ENCODE measurements at regions not wholly inside any gene's neighbourhood (a gene's known extent, or its start where the extent isn't known, plus 50 kb on each side); places are given as distances from the start of the nearest gene placed in this dataset.

GRCh38 chr3:83150896-83151295 is 1389.5 kb upstream of the GBE1 start:
- Histone ChIP-seq H2BK5ac (ENCODE audit: low read depth, low read length, poor library complexity, severe bottlenecking) (no peak overlapping the region), H3K4me1 (ENCODE audit: control insufficient read depth, insufficient read depth, low read depth, low read length) (no peaks in the 10 kb centered on the region), H2BK12ac (ENCODE audit: low read length in 2 of 2) (no peak overlapping the region), H3K23ac (ENCODE audit: low read length in 2 of 2) (no peak overlapping the region), H3K79me1 (replicated peaks; ENCODE audit: low read length, poor library complexity, severe bottlenecking) (no peaks in the 10 kb centered on the region), H2AK5ac (ENCODE audit: low read length, severe bottlenecking) (no peak overlapping the region), H3K9ac (ENCODE audit: low read length) (no peak overlapping the region), H2BK120ac (ENCODE audit: low read depth, low read length) (no peak overlapping the region), H4K8ac (ENCODE audit: low read length) (no peak overlapping the region), H3K9me3 (ENCODE audit: control insufficient read depth, low read length) (peaks cover 2% of the 10 kb centered on the region), H2BK15ac (ENCODE audit: low read depth, poor library complexity, severe bottlenecking) (no peak overlapping the region), H3K18ac (ENCODE audit: low read depth in 1 of 2, low read length in 2 of 2) (no peak overlapping the region), H3K4ac (ENCODE audit: low read depth in 1 of 2, low read length in 2 of 2) (no peak overlapping the region), H2AFZ (ENCODE audit: low read depth, low read length) (no peak overlapping the region), H3K27ac (ENCODE audit: low read length, poor library complexity, severe bottlenecking) (no peak overlapping the region), H3K4me2 (ENCODE audit: low read length, poor library complexity, severe bottlenecking) (no peak overlapping the region), H3K27me3 (ENCODE audit: control insufficient read depth in 1 of 2, insufficient read depth in 1 of 2, low read length in 2 of 2) (no peaks in the 10 kb centered on the region), H3K36me3 (ENCODE audit: control insufficient read depth in 1 of 2, insufficient read depth in 2 of 2, low read depth in 1 of 2, low read length in 2 of 2) (no peaks in the 10 kb centered on the region), H3K14ac (ENCODE audit: low read length in 2 of 2) (no peak overlapping the region), H3K4me3 (ENCODE audit: insufficient read depth in 1 of 2, low read depth in 1 of 2, low read length in 2 of 2) (no peak overlapping the region), H4K91ac (ENCODE audit: low read length) (no peak overlapping the region)
- no CpG with 5 or more reads among the region's 2 CpGs for WGBS
- DNase-seq: no peak

- H3K4me2 ChIP-seq (ENCODE audit: low read length, poor library complexity, severe bottlenecking): no peak overlapping the region
- H3K4me1 ChIP-seq (ENCODE audit: control insufficient read depth, insufficient read depth, low read depth, low read length): no peaks in the 10 kb centered on the region
- no peak overlapping the region for H2BK12ac ChIP-seq (ENCODE audit: low read length in 2 of 2)
- no peak overlapping the region for H3K27ac ChIP-seq (ENCODE audit: low read length, poor library complexity, severe bottlenecking)
- H3K18ac ChIP-seq (ENCODE audit: low read depth in 1 of 2, low read length in 2 of 2): no peak overlapping the region
- H2BK5ac ChIP-seq (ENCODE audit: low read depth, low read length, poor library complexity, severe bottlenecking): no peak overlapping the region
- H3K9me3 ChIP-seq (ENCODE audit: control insufficient read depth, low read length): no peaks in the 10 kb centered on the region
- no peak overlapping the region for H2AK5ac ChIP-seq (ENCODE audit: low read length, severe bottlenecking)
- WGBS: no CpG with 5 or more reads among the region's 2 CpGs
- H2BK120ac ChIP-seq (ENCODE audit: low read depth, low read length): no peak overlapping the region
- DNase-seq: no peak
- H2AFZ ChIP-seq (ENCODE audit: low read depth, low read length): no peak overlapping the region
- no peak overlapping the region for H3K14ac ChIP-seq (ENCODE audit: low read length in 2 of 2)
- H3K9ac ChIP-seq (ENCODE audit: low read length): no peak overlapping the region
- H3K79me1 ChIP-seq (replicated peaks; ENCODE audit: low read length, poor library complexity, severe bottlenecking): no peaks in the 10 kb centered on the region
- H3K23ac ChIP-seq (ENCODE audit: low read length in 2 of 2): no peak overlapping the region
- no peak overlapping the region for H3K4ac ChIP-seq (ENCODE audit: low read depth in 1 of 2, low read length in 2 of 2)
- H2BK15ac ChIP-seq (ENCODE audit: low read depth, poor library complexity, severe bottlenecking): no peak overlapping the region
- no peak overlapping the region for H4K91ac ChIP-seq (ENCODE audit: low read length)
- no peaks in the 10 kb centered on the region for H3K36me3 ChIP-seq (ENCODE audit: control insufficient read depth in 1 of 2, insufficient read depth in 2 of 2, low read depth in 1 of 2, low read length in 2 of 2)
- no peaks in the 10 kb centered on the region for H3K27me3 ChIP-seq (ENCODE audit: control insufficient read depth in 1 of 2, insufficient read depth in 1 of 2, low read length in 2 of 2)
- no peak overlapping the region for H4K8ac ChIP-seq (ENCODE audit: low read length)
- no peak overlapping the region for H3K4me3 ChIP-seq (ENCODE audit: insufficient read depth in 1 of 2, low read depth in 1 of 2, low read length in 2 of 2)
Measured at GRCh38 chr3:83140983-83141382, 1379.5 kb upstream of the GBE1 start.

- Histone ChIP-seq H3K4ac (ENCODE audit: low read depth in 1 of 2, low read length in 2 of 2) (no peak overlapping the region), H2AK5ac (ENCODE audit: low read length, severe bottlenecking) (no peak overlapping the region), H2BK120ac (ENCODE audit: low read depth, low read length) (no peak overlapping the region), H2BK15ac (ENCODE audit: low read depth, poor library complexity, severe bottlenecking) (no peak overlapping the region), H2BK12ac (ENCODE audit: low read length in 2 of 2) (no peak overlapping the region), H3K79me1 (replicated peaks; ENCODE audit: low read length, poor library complexity, severe bottlenecking) (no peaks in the 10 kb centered on the region), H2BK5ac (ENCODE audit: low read depth, low read length, poor library complexity, severe bottlenecking) (no peak overlapping the region), H3K36me3 (ENCODE audit: control insufficient read depth in 1 of 2, insufficient read depth in 2 of 2, low read depth in 1 of 2, low read length in 2 of 2) (no peaks in the 10 kb centered on the region), H2AFZ (ENCODE audit: low read depth, low read length) (no peak overlapping the region), H3K4me2 (ENCODE audit: low read length, poor library complexity, severe bottlenecking) (no peak overlapping the region), H3K27ac (ENCODE audit: low read length, poor library complexity, severe bottlenecking) (no peak overlapping the region), H3K18ac (ENCODE audit: low read depth in 1 of 2, low read length in 2 of 2) (no peak overlapping the region), H3K9me3 (ENCODE audit: control insufficient read depth, low read length) (no peaks in the 10 kb centered on the region), H3K14ac (ENCODE audit: low read length in 2 of 2) (no peak overlapping the region), H3K27me3 (ENCODE audit: control insufficient read depth in 1 of 2, insufficient read depth in 1 of 2, low read length in 2 of 2) (no peaks in the 10 kb centered on the region), H4K91ac (ENCODE audit: low read length) (no peak overlapping the region), H3K9ac (ENCODE audit: low read length) (no peak overlapping the region), H3K4me3 (ENCODE audit: insufficient read depth in 1 of 2, low read depth in 1 of 2, low read length in 2 of 2) (no peak overlapping the region), H3K23ac (ENCODE audit: low read length in 2 of 2) (no peak overlapping the region), H4K8ac (ENCODE audit: low read length) (no peak overlapping the region), H3K4me1 (ENCODE audit: control insufficient read depth, insufficient read depth, low read depth, low read length) (no peaks in the 10 kb centered on the region)
- DNase-seq: no peak
- WGBS: 98% methylated on average over 3 of the region's 5 CpGs
Measured at GRCh38 chr3:83131236-83131635, 1369.8 kb upstream of the GBE1 start.

GRCh38 chr3:83122774-83123350 is 1361.4 kb upstream of the GBE1 start:
- H3K36me3 ChIP-seq (ENCODE audit: control insufficient read depth in 1 of 2, insufficient read depth in 2 of 2, low read depth in 1 of 2, low read length in 2 of 2): no peaks in the 10 kb centered on the region
- no peak overlapping the region for H2BK5ac ChIP-seq (ENCODE audit: low read depth, low read length, poor library complexity, severe bottlenecking)
- H3K9me3 ChIP-seq (ENCODE audit: control insufficient read depth, low read length): no peaks in the 10 kb centered on the region
- H3K4me1 ChIP-seq (ENCODE audit: control insufficient read depth, insufficient read depth, low read depth, low read length): no peaks in the 10 kb centered on the region
- H2BK15ac ChIP-seq (ENCODE audit: low read depth, poor library complexity, severe bottlenecking): no peak overlapping the region
- no peak overlapping the region for H2AFZ ChIP-seq (ENCODE audit: low read depth, low read length)
- H2AK5ac ChIP-seq (ENCODE audit: low read length, severe bottlenecking): no peak overlapping the region
- no peak overlapping the region for H3K27ac ChIP-seq (ENCODE audit: low read length, poor library complexity, severe bottlenecking)
- no peak overlapping the region for H2BK120ac ChIP-seq (ENCODE audit: low read depth, low read length)
- no peak for DNase-seq
- H3K27me3 ChIP-seq (ENCODE audit: control insufficient read depth in 1 of 2, insufficient read depth in 1 of 2, low read length in 2 of 2): no peaks in the 10 kb centered on the region
- H3K9ac ChIP-seq (ENCODE audit: low read length): no peak overlapping the region
- H4K8ac ChIP-seq (ENCODE audit: low read length): no peak overlapping the region
- WGBS: 68% methylated on average over 2 of the region's 2 CpGs
- H3K4ac ChIP-seq (ENCODE audit: low read depth in 1 of 2, low read length in 2 of 2): no peak overlapping the region
- H3K18ac ChIP-seq (ENCODE audit: low read depth in 1 of 2, low read length in 2 of 2): no peak overlapping the region
- H3K4me3 ChIP-seq (ENCODE audit: insufficient read depth in 1 of 2, low read depth in 1 of 2, low read length in 2 of 2): no peak overlapping the region
- H3K23ac ChIP-seq (ENCODE audit: low read length in 2 of 2): no peak overlapping the region
- H3K79me1 ChIP-seq (replicated peaks; ENCODE audit: low read length, poor library complexity, severe bottlenecking): no peaks in the 10 kb centered on the region
- no peak overlapping the region for H3K14ac ChIP-seq (ENCODE audit: low read length in 2 of 2)
- no peak overlapping the region for H3K4me2 ChIP-seq (ENCODE audit: low read length, poor library complexity, severe bottlenecking)
- H4K91ac ChIP-seq (ENCODE audit: low read length): no peak overlapping the region
- no peak overlapping the region for H2BK12ac ChIP-seq (ENCODE audit: low read length in 2 of 2)

All from mesenchymal stem cell (in vitro differentiated cells and primary cell).